ENCODE measurements at regions not wholly inside any gene's neighbourhood (a gene's known extent, or its start where the extent isn't known, plus 50 kb on each side); places are given as distances from the start of the nearest gene placed in this dataset.
A peak's percentile ranks its signal among the peaks of the same experiment; 100 is the strongest.

DNA sequence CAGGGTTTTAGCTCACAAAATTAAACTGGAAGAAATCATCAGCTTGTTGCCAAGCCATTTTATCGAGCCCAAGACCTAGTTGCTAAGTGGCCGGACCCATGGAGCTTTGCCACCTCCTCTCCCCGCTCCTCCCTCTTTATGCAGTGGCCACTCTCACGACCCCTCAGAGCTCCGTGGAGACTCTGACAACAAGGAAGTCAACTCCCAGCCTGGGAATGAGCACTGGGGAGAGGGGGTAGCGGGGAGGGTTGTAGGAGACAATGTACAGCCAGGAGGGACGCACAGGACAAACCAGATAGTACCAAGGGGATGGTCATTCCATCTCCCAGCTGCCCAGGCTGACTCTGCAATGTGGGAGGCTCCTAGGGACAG is 250.9 kb downstream of the SIPA1L2 start:
- Histone ChIP-seq H3K27me3 (no peaks in the 10 kb centered on the region), H3K9me3 (no peaks in the 10 kb centered on the region), H3K4me3 (replicated peaks in 1 of 3) (no peak overlapping the region), H3K27ac (peak overlapping the region; percentile 41 to 89 (median 81)), H3K4me1 (peaks cover 19 to 24% of the 10 kb centered on the region in 2 donors), H3K36me3 (no peaks in the 10 kb centered on the region)
- no peak for DNase-seq
- TF ChIP-seq POLR2A (IDR thresholded peaks at IDR 0.05), result no peak
- intact Hi-C loops (cut with DNase I), result no loop called here
- 57 to 66% methylated on average over 7 of the region's 7 CpGs for WGBS, 2 donors

DNA sequence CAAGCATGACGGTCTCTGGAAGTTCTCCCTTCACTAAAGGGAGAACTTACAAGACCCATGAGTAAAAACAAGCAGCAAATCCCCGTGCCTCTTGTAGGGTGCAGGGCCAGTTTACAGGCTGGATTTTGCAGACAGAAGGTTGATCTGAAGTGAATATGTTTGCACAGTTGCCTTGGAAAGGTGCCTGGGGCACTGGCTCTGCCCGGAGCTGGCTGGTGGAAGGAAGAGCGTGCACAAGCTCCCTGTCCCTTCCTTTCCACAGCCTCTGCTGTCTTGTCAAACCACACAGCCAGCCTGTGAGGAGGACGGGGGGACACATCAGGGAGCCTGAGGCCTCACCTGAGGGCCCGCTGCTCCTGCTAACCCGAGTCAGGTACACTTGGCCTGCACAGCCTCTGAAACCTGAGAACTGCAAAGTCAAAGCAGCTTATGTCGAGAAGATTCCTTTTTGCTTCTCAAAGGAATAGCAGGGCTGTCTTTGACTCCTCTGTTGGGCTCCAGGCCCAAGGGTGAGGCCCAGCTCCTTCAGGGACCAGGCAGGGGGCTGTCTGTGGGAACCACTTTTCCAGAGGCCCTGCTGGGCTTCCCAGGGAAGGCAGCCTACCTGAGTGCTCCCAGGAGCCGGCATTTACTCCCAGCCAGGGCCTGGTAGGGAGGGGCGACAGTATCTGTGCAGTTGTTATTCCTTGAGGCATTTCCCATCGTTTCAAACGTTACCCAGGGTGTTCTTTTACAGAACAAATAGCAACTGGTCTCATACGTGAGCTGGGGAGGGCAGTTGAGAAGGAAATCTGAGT is 251.5 kb downstream of the SIPA1L2 start:
- intact Hi-C loops (cut with DNase I), result no loop called here
- peak; percentile 61 to 81 for DNase-seq
- TF ChIP-seq, protein P1, sequence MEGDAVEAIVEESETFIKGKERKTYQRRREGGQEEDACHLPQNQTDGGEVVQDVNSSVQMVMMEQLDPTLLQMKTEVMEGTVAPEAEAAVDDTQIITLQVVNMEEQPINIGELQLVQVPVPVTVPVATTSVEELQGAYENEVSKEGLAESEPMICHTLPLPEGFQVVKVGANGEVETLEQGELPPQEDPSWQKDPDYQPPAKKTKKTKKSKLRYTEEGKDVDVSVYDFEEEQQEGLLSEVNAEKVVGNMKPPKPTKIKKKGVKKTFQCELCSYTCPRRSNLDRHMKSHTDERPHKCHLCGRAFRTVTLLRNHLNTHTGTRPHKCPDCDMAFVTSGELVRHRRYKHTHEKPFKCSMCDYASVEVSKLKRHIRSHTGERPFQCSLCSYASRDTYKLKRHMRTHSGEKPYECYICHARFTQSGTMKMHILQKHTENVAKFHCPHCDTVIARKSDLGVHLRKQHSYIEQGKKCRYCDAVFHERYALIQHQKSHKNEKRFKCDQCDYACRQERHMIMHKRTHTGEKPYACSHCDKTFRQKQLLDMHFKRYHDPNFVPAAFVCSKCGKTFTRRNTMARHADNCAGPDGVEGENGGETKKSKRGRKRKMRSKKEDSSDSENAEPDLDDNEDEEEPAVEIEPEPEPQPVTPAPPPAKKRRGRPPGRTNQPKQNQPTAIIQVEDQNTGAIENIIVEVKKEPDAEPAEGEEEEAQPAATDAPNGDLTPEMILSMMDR (IDR thresholded peaks at IDR 0.05), result peak in 1 of 6 experiments; percentile 25
- TF ChIP-seq POLR2A (IDR thresholded peaks at IDR 0.05), result no peak
- Histone ChIP-seq H3K27ac (peak overlapping the region; percentile 41 to 89 (median 81)), H3K36me3 (no peaks in the 10 kb centered on the region), H3K4me3 (replicated peaks in 1 of 3) (no peak overlapping the region), H3K9me3 (no peaks in the 10 kb centered on the region), H3K4me1 (peaks cover 19 to 24% of the 10 kb centered on the region in 2 donors), H3K27me3 (no peaks in the 10 kb centered on the region)
- WGBS, 2 donors, result 46 to 51% methylated on average over 10 to 13 of the region's 13 CpGs

DNA sequence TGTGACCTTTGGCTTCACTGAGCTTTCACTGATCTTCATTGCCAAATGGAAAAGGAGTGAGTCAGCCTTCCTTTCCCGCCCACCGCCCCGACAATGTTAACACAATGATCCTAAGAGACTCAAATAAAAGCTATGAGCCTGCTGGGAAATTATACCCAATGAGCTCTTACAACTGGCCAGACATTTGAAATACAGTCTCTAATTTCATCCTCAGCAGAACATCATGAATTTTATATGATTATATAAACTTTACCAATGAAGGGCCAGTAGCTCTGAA is 252.5 kb downstream of the SIPA1L2 start:
- no peaks in the 10 kb centered on the region for H3K9me3 ChIP-seq
- peaks cover 19 to 24% of the 10 kb centered on the region in 2 donors for H3K4me1 ChIP-seq
- DNase-seq, result peak; percentile 29 to 39
- 51 to 69% methylated on average over 3 of the region's 3 CpGs for WGBS, 2 donors
- peak overlapping the region in 1 of 3 donors; percentile 9 for H3K27ac ChIP-seq
- intact Hi-C loops (cut with DNase I), result no loop called here
- H3K27me3 ChIP-seq, result no peaks in the 10 kb centered on the region
- no peak overlapping the region for H3K4me3 ChIP-seq (replicated peaks in 1 of 3)
- no peaks in the 10 kb centered on the region for H3K36me3 ChIP-seq
- no peak for TF ChIP-seq POLR2A (IDR thresholded peaks at IDR 0.05)
- TF ChIP-seq, protein P1 (IDR thresholded peaks at IDR 0.05), result no peak

DNA sequence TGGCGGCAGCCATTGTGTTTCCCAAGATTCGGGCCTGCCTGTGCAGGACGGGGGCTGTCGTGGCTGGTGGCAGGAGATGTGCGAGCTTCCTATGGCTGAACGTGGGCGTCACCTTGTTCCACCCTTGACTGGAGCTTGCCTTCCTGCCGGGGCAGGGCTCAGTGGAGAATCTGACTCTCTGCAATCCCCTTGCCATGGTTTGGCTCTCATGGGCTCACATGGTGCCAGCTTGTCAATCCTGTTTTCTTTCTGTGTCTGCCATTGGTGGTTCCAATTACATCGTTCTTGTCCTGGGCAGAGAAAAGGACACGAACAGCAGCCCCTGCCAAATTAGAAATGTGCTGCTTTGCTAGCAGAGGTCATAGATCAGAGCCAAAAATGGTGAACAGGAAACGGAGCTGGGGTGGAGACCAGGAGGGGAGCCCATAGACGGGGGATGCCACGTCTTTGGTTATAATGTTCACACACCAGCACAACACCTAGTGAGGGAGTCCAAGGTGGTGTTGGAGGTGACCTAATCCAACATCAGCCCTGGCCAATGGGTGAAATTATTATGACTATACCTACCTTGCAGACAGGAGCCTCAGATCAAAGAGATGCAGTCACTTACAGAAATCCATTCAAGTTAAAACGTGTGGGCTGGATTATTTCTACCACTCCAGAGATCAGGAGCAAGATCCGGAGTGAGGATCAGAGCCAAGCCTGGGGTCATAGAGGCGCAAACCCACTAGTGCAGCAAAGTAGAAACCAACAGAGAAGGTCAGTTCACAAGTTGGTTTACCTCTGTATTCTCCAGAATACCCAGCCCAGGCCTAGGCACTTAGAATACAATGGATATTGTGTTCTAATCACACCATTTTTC is 253.1 kb downstream of the SIPA1L2 start:
- H3K4me3 ChIP-seq (replicated peaks in 1 of 3), result no peak overlapping the region
- intact Hi-C loops (cut with DNase I), result no loop called here
- peaks cover 19 to 24% of the 10 kb centered on the region in 2 donors for H3K4me1 ChIP-seq
- WGBS, 2 donors, result 81% methylated on average over 14 to 16 of the region's 16 CpGs
- no peaks in the 10 kb centered on the region for H3K36me3 ChIP-seq
- H3K27ac ChIP-seq, result peak overlapping the region in 1 of 3 donors; percentile 9
- no peaks in the 10 kb centered on the region for H3K27me3 ChIP-seq
- no peak for DNase-seq
- no peaks in the 10 kb centered on the region for H3K9me3 ChIP-seq
- TF ChIP-seq, protein P1 (IDR thresholded peaks at IDR 0.05), result no peak

DNA sequence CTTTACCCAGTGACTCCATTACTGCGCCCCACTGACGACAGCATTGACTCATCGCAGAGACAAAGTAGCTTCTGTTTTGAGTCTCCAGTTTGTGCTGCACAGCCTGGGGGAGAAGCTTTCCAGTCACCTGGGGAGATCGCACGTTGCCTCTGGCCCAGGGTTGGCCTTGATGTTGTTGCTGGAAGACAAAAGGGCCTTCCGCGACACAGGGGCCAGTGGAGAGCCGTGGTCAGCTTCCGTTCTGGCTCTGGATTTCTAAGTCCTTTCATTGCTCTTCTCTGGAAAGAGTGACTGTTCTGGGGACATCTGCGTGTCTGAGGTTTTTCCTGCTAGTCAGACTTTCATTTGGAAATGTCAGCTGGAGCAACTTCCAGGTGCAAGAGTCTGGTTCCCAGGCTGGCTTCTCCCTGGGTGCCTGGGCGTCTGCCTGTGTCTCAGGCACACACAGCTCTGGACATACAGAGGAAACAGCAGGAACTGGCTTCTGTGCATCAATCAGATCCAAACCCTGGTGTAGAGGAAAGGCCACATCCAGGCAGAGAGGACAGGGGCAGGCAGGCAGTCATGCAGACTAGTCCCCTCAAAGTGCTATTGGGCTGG is 257.0 kb downstream of the SIPA1L2 start:
- Histone ChIP-seq H3K27ac (no peak overlapping the region), H3K36me3 (no peaks in the 10 kb centered on the region), H3K9me3 (no peaks in the 10 kb centered on the region), H3K4me3 (replicated peaks in 1 of 3) (no peak overlapping the region), H3K4me1 (peaks cover 5 to 9% of the 10 kb centered on the region in 2 donors), H3K27me3 (no peaks in the 10 kb centered on the region)
- 90 to 93% methylated on average over 11 of the region's 11 CpGs for WGBS, 2 donors
- TF ChIP-seq POLR2A (IDR thresholded peaks at IDR 0.05), result no peak
- TF ChIP-seq, protein P1 (IDR thresholded peaks at IDR 0.05), result no peak
- DNase-seq, result no peak
- intact Hi-C loops (cut with DNase I), result no loop called here
